Uterus (tissue), 3 donors: ENCODE measurements at regions not wholly inside any gene's neighbourhood (a gene's known extent, or its start where the extent isn't known, plus 50 kb on each side); places are given as distances from the start of the nearest gene placed in this dataset.
"Not testable (repeated sequence)": the region's sequence is repeated elsewhere in the genome, so short reads cannot be mapped to it uniquely, and the experiment has no call there.

Source experiments
- DNase-seq, 2 donors: peaks; one replicate each; pipeline ENCODE4 v3.0.0-alpha.2; 2019 to 2020
- H3K27ac ChIP-seq, 2 donors: fragments of 200-600 bp; sonication (generic); 1 replicate in 1 of 2; 2 replicates in 1 of 2; pipeline ENCODE4 v1.5.1; 2016 to 2018
- H3K27me3 ChIP-seq, 2 donors: fragments of 200-600 bp; sonication (generic); one replicate each; pipeline ENCODE4 v1.5.1; 2018 to 2019; ENCODE audit warnings: control low read depth in 1 of 2
- H3K36me3 ChIP-seq, 2 donors: fragments of 200-600 bp; sonication (generic); one replicate each; pipeline ENCODE4 v1.5.1; 2019; ENCODE audit warnings: control low read depth in 1 of 2
- H3K4me1 ChIP-seq, 2 donors: fragments of 200-600 bp; sonication (generic); one replicate each; pipeline ENCODE4 v1.5.1; 2018 to 2019; ENCODE audit warnings: control low read depth in 1 of 2
- H3K4me3 ChIP-seq, 2 donors: fragments of 200-600 bp; sonication (generic); 1 replicate in 1 of 2; 2 replicates in 1 of 2; pipeline ENCODE4 v1.5.1; 2018 to 2019; ENCODE audit warnings: mild to moderate bottlenecking in 1 of 2
- H3K9me3 ChIP-seq, 2 donors: fragments of 200-600 bp; sonication (generic); one replicate each; pipeline ENCODE4 v1.5.1; 2019; ENCODE audit warnings: control low read depth in 1 of 2
- CTCF ChIP-seq, 4 experiments: fragments of 200-600 bp in 2 of 4; fragments of 450-650 bp in 2 of 4; sonication (generic) in 2 of 4; IDR thresholded peaks; one replicate each; pipeline ENCODE4 v1.5.1; 2016 to 2019; ENCODE audit warnings: antibody characterized with exemption in 4 of 4, mild to moderate bottlenecking in 2 of 4, moderate library complexity in 1 of 4
- POLR2A ChIP-seq, 2 donors: fragments of 450-650 bp; IDR thresholded peaks; one replicate each; pipeline ENCODE4 v1.6.1; 2016; ENCODE audit warnings: antibody characterized with exemption in 2 of 2, mild to moderate bottlenecking in 1 of 2, moderate library complexity in 1 of 2
- intact Hi-C: fragments of 100-400 bp; cut with DNase I; formaldehyde crosslinking; loops from one replicate; pipeline ENCODE4 v1.15.1; 2023; ENCODE audit warnings: low total_unique reads
- donor health status: DM: yes; HTN: yes; CAD: no.

- H3K9me3 ChIP-seq: no peaks in the 10 kb centered on the region
- TF ChIP-seq POLR2A (IDR thresholded peaks at IDR 0.05): no peak
- no peak for TF ChIP-seq CTCF (IDR thresholded peaks at IDR 0.05)
- no peaks in the 10 kb centered on the region for H3K27me3 ChIP-seq
- no peak for DNase-seq
- peaks cover 6 to 9% of the 10 kb centered on the region in 2 donors for H3K4me1 ChIP-seq
- no peaks in the 10 kb centered on the region for H3K36me3 ChIP-seq
- no peak overlapping the region for H3K4me3 ChIP-seq
- H3K27ac ChIP-seq: peak overlapping the region; percentile 97 to 100
- intact Hi-C loops: no loop called here
These were observed 51.8 kb downstream of the TEX44 start for GRCh38 chr2:231644426-231644825.

GRCh38 chr2:231646476-231646875, 53.8 kb downstream of the TEX44 start:
- no peaks in the 10 kb centered on the region for H3K36me3 ChIP-seq
- TF ChIP-seq POLR2A (IDR thresholded peaks at IDR 0.05): no peak
- TF ChIP-seq CTCF (IDR thresholded peaks at IDR 0.05): no peak
- DNase-seq: no peak
- H3K4me3 ChIP-seq: no peak overlapping the region
- H3K4me1 ChIP-seq: peaks cover 6 to 9% of the 10 kb centered on the region in 2 donors
- peak overlapping the region; percentile 3 to 21 for H3K27ac ChIP-seq
- no peaks in the 10 kb centered on the region for H3K27me3 ChIP-seq
- no peaks in the 10 kb centered on the region for H3K9me3 ChIP-seq
- intact Hi-C loops: no loop called here

GRCh38 chr2:231648579-231649174, 56.0 kb downstream of the TEX44 start:
- intact Hi-C loops: no loop called here
- Histone ChIP-seq H3K36me3 (no peaks in the 10 kb centered on the region), H3K27ac (no peak overlapping the region), H3K4me3 (no peak overlapping the region), H3K9me3 (no peaks in the 10 kb centered on the region), H3K4me1 (peaks cover 0 to 1% of the 10 kb centered on the region in 2 donors), H3K27me3 (no peaks in the 10 kb centered on the region)
- peak; percentile 27 to 74 (median 64) for TF ChIP-seq CTCF (IDR thresholded peaks at IDR 0.05)
- TF ChIP-seq POLR2A (IDR thresholded peaks at IDR 0.05): no peak
- peak; percentile 58 to 59 for DNase-seq

- DNase-seq, H3K9me3 ChIP-seq, H3K27ac ChIP-seq, H3K4me1 ChIP-seq, H3K4me3 ChIP-seq, intact Hi-C loops, H3K36me3 ChIP-seq, H3K27me3 ChIP-seq: not testable (repeated sequence)
These were observed 56.8 kb upstream of the PTMA start for GRCh38 chr2:231651561-231651960.

- TF ChIP-seq CTCF (IDR thresholded peaks at IDR 0.05) (no peak), POLR2A (IDR thresholded peaks at IDR 0.05) (no peak)
- Histone ChIP-seq H3K4me1 (no peaks in the 10 kb centered on the region), H3K9me3 (no peaks in the 10 kb centered on the region), H3K27me3 (no peaks in the 10 kb centered on the region), H3K27ac (no peak overlapping the region), H3K36me3 (no peaks in the 10 kb centered on the region), H3K4me3 (no peak overlapping the region)
- no peak for DNase-seq
- intact Hi-C loops: no loop called here
These were observed 52.8 kb upstream of the PTMA start for GRCh38 chr2:231655488-231655887.

- Histone ChIP-seq H3K4me1 (no peaks in the 10 kb centered on the region), H3K9me3 (no peaks in the 10 kb centered on the region), H3K4me3 (no peak overlapping the region), H3K36me3 (no peaks in the 10 kb centered on the region), H3K27me3 (no peaks in the 10 kb centered on the region), H3K27ac (no peak overlapping the region)
- TF ChIP-seq POLR2A (IDR thresholded peaks at IDR 0.05): no peak
- no peak for TF ChIP-seq CTCF (IDR thresholded peaks at IDR 0.05)
- intact Hi-C loops: no loop called here
- no peak for DNase-seq
These were observed 52.4 kb upstream of the PTMA start for GRCh38 chr2:231655894-231656293.
